ENCODE measurements at regions not wholly inside any gene's neighbourhood (a gene's known extent, or its start where the extent isn't known, plus 50 kb on each side); places are given as distances from the start of the nearest gene placed in this dataset.

DNA sequence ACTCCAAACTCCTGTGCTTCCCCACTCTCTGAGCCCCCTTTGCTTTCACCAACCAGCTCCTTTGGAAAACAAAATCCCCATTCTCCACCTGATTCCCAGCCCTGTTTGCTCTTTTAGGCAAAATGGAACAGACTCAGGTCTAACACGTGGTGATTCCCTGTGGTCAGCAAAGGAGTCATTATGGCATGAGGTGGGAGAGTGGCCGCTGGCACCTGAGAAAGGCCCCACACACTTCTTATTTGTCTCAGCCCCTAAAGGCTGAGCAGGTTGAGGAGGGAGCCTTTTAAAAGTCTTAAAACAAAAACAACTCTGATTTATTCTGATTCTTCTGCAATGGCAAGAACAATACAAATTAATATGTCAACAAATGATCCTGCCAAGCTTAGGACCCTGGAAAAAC is 401.2 kb downstream of the TNS1 start:
- TF ChIP-seq, protein P1, sequence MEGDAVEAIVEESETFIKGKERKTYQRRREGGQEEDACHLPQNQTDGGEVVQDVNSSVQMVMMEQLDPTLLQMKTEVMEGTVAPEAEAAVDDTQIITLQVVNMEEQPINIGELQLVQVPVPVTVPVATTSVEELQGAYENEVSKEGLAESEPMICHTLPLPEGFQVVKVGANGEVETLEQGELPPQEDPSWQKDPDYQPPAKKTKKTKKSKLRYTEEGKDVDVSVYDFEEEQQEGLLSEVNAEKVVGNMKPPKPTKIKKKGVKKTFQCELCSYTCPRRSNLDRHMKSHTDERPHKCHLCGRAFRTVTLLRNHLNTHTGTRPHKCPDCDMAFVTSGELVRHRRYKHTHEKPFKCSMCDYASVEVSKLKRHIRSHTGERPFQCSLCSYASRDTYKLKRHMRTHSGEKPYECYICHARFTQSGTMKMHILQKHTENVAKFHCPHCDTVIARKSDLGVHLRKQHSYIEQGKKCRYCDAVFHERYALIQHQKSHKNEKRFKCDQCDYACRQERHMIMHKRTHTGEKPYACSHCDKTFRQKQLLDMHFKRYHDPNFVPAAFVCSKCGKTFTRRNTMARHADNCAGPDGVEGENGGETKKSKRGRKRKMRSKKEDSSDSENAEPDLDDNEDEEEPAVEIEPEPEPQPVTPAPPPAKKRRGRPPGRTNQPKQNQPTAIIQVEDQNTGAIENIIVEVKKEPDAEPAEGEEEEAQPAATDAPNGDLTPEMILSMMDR (IDR thresholded peaks at IDR 0.05): no peak
- no peak for TF ChIP-seq POLR2A (IDR thresholded peaks at IDR 0.05)
- Histone ChIP-seq H3K27ac (no peak overlapping the region), H3K9me3 (no peaks in the 10 kb centered on the region), H3K4me3 (no peak overlapping the region), H3K4me1 (no peaks in the 10 kb centered on the region), H3K27me3 (no peaks in the 10 kb centered on the region), H3K36me3 (ENCODE audit: low read depth, missing control alignments) (no peaks in the 10 kb centered on the region)
- intact Hi-C loops (cut with DNase I; ENCODE audit: low total_unique reads): no loop called here
- 85 to 89% methylated on average over 2 of the region's 2 CpGs for WGBS, 2 donors
- no peak for DNase-seq

DNA sequence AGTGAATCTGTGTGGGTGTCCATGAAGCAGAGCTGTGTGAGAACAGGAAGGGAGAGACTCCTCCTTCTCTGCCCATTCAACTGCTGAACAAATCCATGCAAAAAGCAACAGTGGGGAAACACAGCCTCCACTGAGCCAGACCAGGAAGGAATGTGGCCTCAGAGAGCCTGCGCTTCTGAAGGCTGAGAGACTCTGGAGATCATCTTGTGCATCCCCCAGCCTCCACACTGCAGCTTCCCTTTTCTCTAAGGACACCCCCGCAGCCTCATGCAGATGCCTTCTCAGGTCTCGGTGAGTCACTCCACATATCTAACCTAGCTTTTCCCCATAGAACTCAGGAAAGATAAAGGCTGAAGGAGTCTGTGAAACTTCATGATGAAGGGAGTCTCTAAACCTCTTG is 402.9 kb downstream of the TNS1 start:
- 97 to 98% methylated on average over 3 of the region's 3 CpGs for WGBS, 2 donors
- no peaks in the 10 kb centered on the region for H3K27me3 ChIP-seq
- no peak for DNase-seq
- H3K9me3 ChIP-seq: no peaks in the 10 kb centered on the region
- H3K36me3 ChIP-seq (ENCODE audit: low read depth, missing control alignments): no peaks in the 10 kb centered on the region
- TF ChIP-seq, protein P1 (IDR thresholded peaks at IDR 0.05): no peak
- TF ChIP-seq POLR2A (IDR thresholded peaks at IDR 0.05): no peak
- no peaks in the 10 kb centered on the region for H3K4me1 ChIP-seq
- no peak overlapping the region for H3K27ac ChIP-seq
- no peak overlapping the region for H3K4me3 ChIP-seq
- intact Hi-C loops (cut with DNase I; ENCODE audit: low total_unique reads): no loop called here

DNA sequence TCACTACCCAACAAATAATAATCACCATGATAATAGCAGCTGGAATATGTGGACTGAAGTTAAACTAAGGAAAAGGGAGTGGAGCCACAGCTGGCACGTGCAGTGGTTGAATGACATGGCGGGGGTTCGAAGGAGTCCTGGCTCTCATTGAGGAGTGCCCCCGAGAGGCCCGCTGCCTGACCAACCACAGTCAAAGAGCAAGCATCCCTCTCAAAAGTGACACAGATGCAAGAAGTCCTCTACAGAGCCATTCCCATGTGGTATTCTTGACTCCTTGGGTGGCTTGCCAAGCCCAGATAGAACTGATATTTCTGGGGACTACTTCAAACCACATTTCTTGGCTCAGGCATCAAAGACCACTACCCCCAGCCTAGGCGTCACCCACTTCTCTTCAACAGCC is 405.1 kb downstream of the TNS1 start:
- no peak for TF ChIP-seq POLR2A (IDR thresholded peaks at IDR 0.05)
- TF ChIP-seq, protein P1 (IDR thresholded peaks at IDR 0.05): no peak
- intact Hi-C loops (cut with DNase I; ENCODE audit: low total_unique reads): no loop called here
- Histone ChIP-seq H3K27me3 (no peaks in the 10 kb centered on the region), H3K27ac (no peak overlapping the region), H3K4me3 (no peak overlapping the region), H3K4me1 (no peaks in the 10 kb centered on the region), H3K36me3 (ENCODE audit: low read depth, missing control alignments) (no peaks in the 10 kb centered on the region), H3K9me3 (no peaks in the 10 kb centered on the region)
- 86 to 94% methylated on average over 6 of the region's 6 CpGs for WGBS, 2 donors
- DNase-seq: no peak

DNA sequence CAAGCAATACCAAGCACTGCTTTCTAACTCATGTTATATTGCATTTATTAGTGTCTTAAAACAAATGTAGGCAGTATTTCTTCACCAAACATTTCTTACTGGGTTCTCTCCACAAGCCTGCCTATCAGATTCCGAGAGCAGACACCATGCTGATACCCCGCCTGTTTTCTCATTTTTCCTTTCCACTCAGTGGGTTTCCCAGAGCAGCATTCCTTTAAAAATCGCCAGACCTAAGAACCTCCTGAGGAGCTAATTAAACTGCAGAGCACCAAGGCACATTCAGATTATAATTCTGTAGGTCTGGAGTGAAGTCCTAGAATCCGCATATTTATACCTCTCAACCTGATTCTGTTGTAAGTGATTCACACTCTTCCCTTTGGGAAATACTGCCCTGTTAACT is 405.6 kb downstream of the TNS1 start:
- Histone ChIP-seq H3K27ac (no peak overlapping the region), H3K36me3 (ENCODE audit: low read depth, missing control alignments) (no peaks in the 10 kb centered on the region), H3K4me3 (no peak overlapping the region), H3K27me3 (no peaks in the 10 kb centered on the region), H3K4me1 (no peaks in the 10 kb centered on the region), H3K9me3 (no peaks in the 10 kb centered on the region)
- WGBS, 2 donors: 85 to 91% methylated on average over 4 of the region's 4 CpGs
- TF ChIP-seq, protein P1 (IDR thresholded peaks at IDR 0.05): no peak
- TF ChIP-seq POLR2A (IDR thresholded peaks at IDR 0.05): no peak
- intact Hi-C loops (cut with DNase I; ENCODE audit: low total_unique reads): no loop called here
- no peak for DNase-seq

DNA sequence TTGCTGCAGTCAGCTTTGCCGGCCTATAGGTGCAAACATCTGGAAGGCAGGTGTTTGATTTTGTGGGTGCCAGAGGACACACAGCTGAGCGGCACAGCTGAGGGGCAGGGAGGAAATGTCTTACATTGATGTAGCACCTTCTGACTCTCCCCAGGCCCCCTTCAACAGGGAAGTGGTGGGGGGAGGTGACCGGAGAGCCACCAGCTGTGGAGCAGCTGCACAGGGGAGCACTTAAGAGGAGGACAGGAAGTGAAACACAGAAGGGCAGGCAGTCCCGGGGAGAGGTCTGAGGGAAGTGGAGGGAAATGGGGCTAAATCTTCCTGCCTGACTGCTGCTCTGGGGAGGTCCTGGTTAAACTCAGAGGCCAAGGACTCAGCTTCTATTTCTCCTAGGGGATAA is 409.1 kb downstream of the TNS1 start:
- Histone ChIP-seq H3K36me3 (ENCODE audit: low read depth, missing control alignments) (no peaks in the 10 kb centered on the region), H3K27ac (no peak overlapping the region), H3K9me3 (no peaks in the 10 kb centered on the region), H3K4me3 (no peak overlapping the region), H3K27me3 (no peaks in the 10 kb centered on the region), H3K4me1 (no peaks in the 10 kb centered on the region)
- TF ChIP-seq, protein P1 (IDR thresholded peaks at IDR 0.05): no peak
- no peak for TF ChIP-seq POLR2A (IDR thresholded peaks at IDR 0.05)
- DNase-seq: no peak
- intact Hi-C loops (cut with DNase I; ENCODE audit: low total_unique reads): no loop called here
- whole genome bisulfite sequencing, 2 donors: 47 to 70% methylated on average over 3 to 4 of the region's 4 CpGs

Measured in testis (tissue), 2 donors.